Adrenal gland (tissue), 9 donors: ENCODE measurements at regions not wholly inside any gene's neighbourhood (a gene's known extent, or its start where the extent isn't known, plus 50 kb on each side); places are given as distances from the start of the nearest gene placed in this dataset.

ENCODE experiments used
- DNase-seq, 7 donors: peaks; one replicate each; pipeline ENCODE4 v3.0.0-alpha.2; 2019 to 2020
- H3K27ac ChIP-seq, 5 donors: fragments of 200-600 bp; sonication (generic) in 4 of 5; 1 replicate in 3 of 5; 2 replicates in 2 of 5; pipeline versions ENCODE4 v1.5.1 to v1.8.0; 2016 to 2020; ENCODE audit warnings: mild to moderate bottlenecking in 1 of 5
- H3K27me3 ChIP-seq: fragments of 200-600 bp; 2 replicates; pipeline ENCODE4 v1.8.0; 2021
- H3K36me3 ChIP-seq, 2 donors: fragments of 200-600 bp; replicated peaks in 1 of 2; 1 replicate in 1 of 2; 2 replicates in 1 of 2; pipeline versions ENCODE4 v1.5.1 to v1.8.0; 2018 to 2022
- H3K4me1 ChIP-seq, 2 donors: fragments of 200-600 bp; replicated peaks in 1 of 2; 1 replicate in 1 of 2; 2 replicates in 1 of 2; pipeline versions ENCODE4 v1.5.1 to v1.8.0; 2018 to 2021
- H3K4me3 ChIP-seq, 4 donors: fragments of 200-600 bp; sonication (generic) in 3 of 4; one replicate each; pipeline ENCODE4 v1.5.1; 2016 to 2018
- H3K9me3 ChIP-seq, 3 donors: fragments of 200-600 bp; sonication (generic) in 1 of 3; replicated peaks in 1 of 3; 1 replicate in 2 of 3; 2 replicates in 1 of 3; pipeline versions ENCODE4 v1.5.1 to v1.8.0; 2016 to 2021
- CTCF ChIP-seq, 6 experiments: fragments of 450-650 bp in 4 of 6; fragments of 200-600 bp in 2 of 6; sonication (generic) in 1 of 6; IDR thresholded peaks; 1 replicate in 5 of 6; 2 replicates in 1 of 6; pipeline versions ENCODE4 v1.5.1 to v1.8.0; 2016 to 2021; ENCODE audit warnings: antibody characterized with exemption in 6 of 6, mild to moderate bottlenecking in 2 of 6, moderate library complexity in 1 of 6
- POLR2A ChIP-seq, 2 donors: fragments of 450-650 bp; IDR thresholded peaks; one replicate each; pipeline ENCODE4 v1.6.1; 2017; ENCODE audit warnings: antibody characterized with exemption in 2 of 2, mild to moderate bottlenecking in 2 of 2, moderate library complexity in 1 of 2
- WGBS, 4 donors: extraction: QIAGEN DNeasy Blood & Tissue Kit in 2 of 4; methylation state at CpG; one replicate each; pipeline versions ENCODE4 v1.1.5 to v1.1.7; 2013 to 2017; 5-methylcytosine and 5-hydroxymethylcytosine counted together
- intact Hi-C, 2 donors: fragments of 100-400 bp; cut with DNase I; formaldehyde crosslinking; loops; one replicate each; pipeline versions ENCODE4 v1.14.1 to v1.15.0; 2022 to 2023
- donor health status: healthy with polysubstance abuse.
- donor health status: Bipolar disorder and iron deficiency.
- donor health status: DM: yes; HTN: yes; CAD: no.
- donor health status: DM: no; HTN: no; CAD: no.
- donor health status: DM: no; HTN: no; CAD: no.

- no peak for TF ChIP-seq CTCF (IDR thresholded peaks at IDR 0.05)
- no peak for TF ChIP-seq POLR2A (IDR thresholded peaks at IDR 0.05)
- 90 to 91% (median 91%) methylated on average over 8 of the region's 8 CpGs for WGBS, 4 donors
Measured at GRCh38 chr2:111695441-111696007, 188.5 kb downstream of the ANAPC1 start.

GRCh38 chr2:111696226-111696625 is 187.8 kb downstream of the ANAPC1 start:
- H3K9me3 ChIP-seq = no peaks in the 10 kb centered on the region
- no peak overlapping the region for H3K4me3 ChIP-seq
- TF ChIP-seq POLR2A (IDR thresholded peaks at IDR 0.05) (no peak), CTCF (IDR thresholded peaks at IDR 0.05) (no peak)
- H3K27ac ChIP-seq = no peak overlapping the region
- intact Hi-C loops = no loop called here
- 95 to 99% (median 97%) methylated on average over 3 of the region's 3 CpGs for WGBS, 4 donors
- DNase-seq = no peak
- H3K36me3 ChIP-seq = no peaks in the 10 kb centered on the region
- H3K4me1 ChIP-seq = peaks cover 0 to 8% of the 10 kb centered on the region in 2 donors
- H3K27me3 ChIP-seq = no peaks in the 10 kb centered on the region

More at GRCh38 chr2:111695441-111696007, 188.5 kb downstream of the ANAPC1 start:
- Histone ChIP-seq H3K27me3 (no peaks in the 10 kb centered on the region), H3K27ac (no peak overlapping the region), H3K4me3 (no peak overlapping the region), H3K9me3 (no peaks in the 10 kb centered on the region), H3K36me3 (no peaks in the 10 kb centered on the region), H3K4me1 (peaks cover 0 to 8% of the 10 kb centered on the region in 2 donors)
- intact Hi-C loops = no loop called here
- DNase-seq = no peak

- Histone ChIP-seq H3K4me1 (peaks cover 0 to 11% of the 10 kb centered on the region in 2 donors), H3K27ac (no peak overlapping the region), H3K9me3 (no peaks in the 10 kb centered on the region), H3K36me3 (no peaks in the 10 kb centered on the region), H3K27me3 (no peaks in the 10 kb centered on the region), H3K4me3 (no peak overlapping the region)
- intact Hi-C loops = no loop called here
- no peak for DNase-seq
- WGBS, 4 donors = 88 to 94% (median 90%) methylated on average over 8 of the region's 8 CpGs
- TF ChIP-seq POLR2A (IDR thresholded peaks at IDR 0.05) (no peak), CTCF (IDR thresholded peaks at IDR 0.05) (no peak)
Measured at GRCh38 chr2:111697560-111697959, 186.4 kb downstream of the ANAPC1 start.

- TF ChIP-seq POLR2A (IDR thresholded peaks at IDR 0.05) = no peak
- TF ChIP-seq CTCF (IDR thresholded peaks at IDR 0.05) = no peak
- WGBS, 4 donors = 80 to 92% (median 86%) methylated on average over 4 of the region's 4 CpGs
- Histone ChIP-seq H3K36me3 (no peaks in the 10 kb centered on the region), H3K27me3 (no peaks in the 10 kb centered on the region), H3K4me3 (no peak overlapping the region), H3K4me1 (peaks cover 0 to 14% of the 10 kb centered on the region in 2 donors), H3K27ac (no peak overlapping the region), H3K9me3 (no peaks in the 10 kb centered on the region)
- no peak for DNase-seq
- intact Hi-C loops = no loop called here
Measured at GRCh38 chr2:111698089-111698488, 185.9 kb downstream of the ANAPC1 start.
